Endothelial cell of umbilical vein (primary cell): ENCODE measurements at regions not wholly inside any gene's neighbourhood (a gene's known extent, or its start where the extent isn't known, plus 50 kb on each side); places are given as distances from the start of the nearest gene placed in this dataset.

Source experiments
- BruUV-seq: library from RNA; stranded (reverse); fragments of 400-500 nt; replicated peaks from 2 replicates; lab custom pipeline; 2021; lab: Mats Ljungman, UMichigan
- CTCF ChIA-PET: fragments of 300-600, 350-600 bp; sonication (Branson Sonifier 250); formaldehyde crosslinking; loops from one replicate; lab custom pipeline; 2021; ENCODE audit warnings: antibody characterized with exemption, inconsistent platforms; lab: Charles Lee
- POLR2A ChIA-PET: fragments of 300-600, 350-600 bp; sonication (Branson Sonifier 250); formaldehyde crosslinking; loops from one replicate; lab custom pipeline; 2021; ENCODE audit warnings: antibody characterized with exemption, inconsistent platforms; lab: Charles Lee
- DNase-seq: peaks from one replicate; pipeline ENCODE4 v3.0.0-alpha.2; 2011; ENCODE audit warnings: low read depth, low spot score
- FAIRE-seq: peaks from 2 replicates; lab custom pipeline; 2011; peaks lifted over from hg19 to GRCh38; lab: Jason Lieb, UNC
- H2AFZ ChIP-seq: 2 replicates; pipeline ENCODE4 v1.6.0; 2012; ENCODE audit warnings: low read depth, low read length, control low read depth, inconsistent platforms
- H3K27ac ChIP-seq: 2 replicates; pipeline ENCODE4 v1.5.1; 2011; ENCODE audit warnings: low read depth, mild to moderate bottlenecking, control low read depth, low read length, moderate library complexity; ENCODE audit not compliant: insufficient read depth
- H3K27me3 ChIP-seq, 2 experiments: 2 replicates each; pipeline versions ENCODE4 v1.6.0 to v1.6.1; 2011; ENCODE audit warnings: low read length in 2 of 2, mixed read lengths in 1 of 2; ENCODE audit not compliant: control insufficient read depth in 2 of 2, insufficient read depth in 2 of 2
- H3K36me3 ChIP-seq, 2 experiments: 2 replicates in 1 of 2; 3 replicates in 1 of 2; pipeline ENCODE4 v1.5.1; 2011; ENCODE audit warnings: low read length in 2 of 2, mild to moderate bottlenecking in 1 of 2, moderate library complexity in 1 of 2; ENCODE audit not compliant: control insufficient read depth in 2 of 2, insufficient read depth in 2 of 2; ENCODE audit errors: extremely low read depth in 1 of 2
- H3K4me1 ChIP-seq: 3 replicates; pipeline ENCODE4 v1.5.1; 2011; ENCODE audit warnings: mild to moderate bottlenecking, low read length; ENCODE audit not compliant: control insufficient read depth, insufficient read depth; ENCODE audit errors: extremely low read depth
- H3K4me2 ChIP-seq: 2 replicates; pipeline ENCODE4 v1.6.1; 2011; ENCODE audit warnings: low read length, control low read depth, mixed read lengths; ENCODE audit not compliant: insufficient read depth
- H3K4me3 ChIP-seq, 3 experiments: fragments of 200-600 bp in 1 of 3; sonication (generic), shearing (Covaris generic) in 1 of 3; replicated peaks in 1 of 3; 2 replicates each; pipeline ENCODE4 v1.5.1; 2011 to 2016; ENCODE audit warnings: control low read depth in 3 of 3, low read length in 3 of 3, mild to moderate bottlenecking in 2 of 3, inconsistent platforms in 1 of 3, low read depth in 1 of 3, moderate library complexity in 1 of 3; ENCODE audit not compliant: insufficient read depth in 1 of 3
- H3K79me2 ChIP-seq: 2 replicates; pipeline ENCODE4 v1.6.0; 2012; ENCODE audit warnings: low read length, inconsistent platforms; ENCODE audit not compliant: control insufficient read depth, insufficient read depth
- H3K9ac ChIP-seq: replicated peaks from 2 replicates; pipeline ENCODE3; 2011; ENCODE audit warnings: low read length, control low read depth; ENCODE audit not compliant: insufficient read depth; ENCODE audit errors: extremely low read depth
- H3K9me1 ChIP-seq: replicated peaks from 3 replicates; pipeline ENCODE4 v1.6.0; 2011; ENCODE audit warnings: mild to moderate bottlenecking, low read length; ENCODE audit not compliant: control insufficient read depth, insufficient read depth; ENCODE audit errors: extremely low read depth
- H3K9me3 ChIP-seq: replicated peaks from 2 replicates; pipeline ENCODE4 v1.5.1; 2012; ENCODE audit warnings: low read length, inconsistent platforms; ENCODE audit not compliant: control insufficient read depth, insufficient read depth
- H4K20me1 ChIP-seq: replicated peaks from 2 replicates; pipeline ENCODE3; 2011; ENCODE audit warnings: mild to moderate bottlenecking, low read length; ENCODE audit not compliant: control insufficient read depth, insufficient read depth; ENCODE audit errors: extremely low read depth
- CTCF ChIP-seq, 2 donors: IDR thresholded peaks; 1 replicate in 1 of 2; 2 replicates in 1 of 2; pipeline ENCODE4 v1.5.1; 2011; ENCODE audit warnings: low read length in 2 of 2, mild to moderate bottlenecking in 2 of 2, moderate library complexity in 2 of 2, control low read depth in 1 of 2, inconsistent platforms in 1 of 2, low read depth in 1 of 2; ENCODE audit not compliant: insufficient read depth in 1 of 2; ENCODE audit errors: extremely low read depth in 1 of 2
- EZH2 ChIP-seq: IDR thresholded peaks from 2 replicates; pipeline ENCODE4 v1.6.1; 2012; ENCODE audit warnings: borderline replicate concordance, low read depth, mild to moderate bottlenecking, moderate library complexity, low read length, inconsistent platforms; ENCODE audit not compliant: severe bottlenecking
- FOS ChIP-seq: IDR thresholded peaks from 2 replicates; pipeline ENCODE4 v1.6.1; 2011; ENCODE audit warnings: mild to moderate bottlenecking, low read length, moderate library complexity, borderline replicate concordance; ENCODE audit not compliant: insufficient read depth
- GATA2 ChIP-seq: IDR thresholded peaks from 2 replicates; pipeline ENCODE4 v1.7.0; 2011; ENCODE audit warnings: low read depth, mild to moderate bottlenecking, moderate library complexity, mixed read lengths, low read length; ENCODE audit not compliant: insufficient read length, insufficient read depth
- JUN ChIP-seq: IDR thresholded peaks from 2 replicates; pipeline ENCODE4 v1.6.1; 2011; ENCODE audit warnings: borderline replicate concordance, low read depth; ENCODE audit not compliant: insufficient read length, insufficient read depth
- MAX ChIP-seq: IDR thresholded peaks from 2 replicates; pipeline ENCODE4 v1.6.1; 2011; ENCODE audit not compliant: insufficient read depth, insufficient read length
- MYC ChIP-seq: IDR thresholded peaks from one replicate; pipeline ENCODE4 v1.6.1; 2011; ENCODE audit warnings: mild to moderate bottlenecking, low read depth, low read length
- POLR2A ChIP-seq: IDR thresholded peaks from 2 replicates; pipeline ENCODE4 v1.6.1; 2012; ENCODE audit warnings: low read depth, mild to moderate bottlenecking, control low read depth, low read length
- POLR2AphosphoS5 ChIP-seq: IDR thresholded peaks from 2 replicates; pipeline ENCODE4 v1.6.1; 2012; ENCODE audit warnings: low read depth, mild to moderate bottlenecking, control low read depth, low read length, moderate library complexity; ENCODE audit not compliant: insufficient read depth
- dilution Hi-C: fragments of 300-500 bp; cut with MboI; formaldehyde crosslinking; loops from one replicate; pipeline ENCODE4 v1.15.0; 2019; ENCODE audit warnings: low sequenced_read_pairs; ENCODE audit not compliant: extremely low pct_ligation_motif_present
- intact Hi-C: fragments of 100-400 bp; cut with micrococcal nuclease; formaldehyde crosslinking; loops from one replicate; pipeline ENCODE4 v1.10.0; 2022

DNA sequence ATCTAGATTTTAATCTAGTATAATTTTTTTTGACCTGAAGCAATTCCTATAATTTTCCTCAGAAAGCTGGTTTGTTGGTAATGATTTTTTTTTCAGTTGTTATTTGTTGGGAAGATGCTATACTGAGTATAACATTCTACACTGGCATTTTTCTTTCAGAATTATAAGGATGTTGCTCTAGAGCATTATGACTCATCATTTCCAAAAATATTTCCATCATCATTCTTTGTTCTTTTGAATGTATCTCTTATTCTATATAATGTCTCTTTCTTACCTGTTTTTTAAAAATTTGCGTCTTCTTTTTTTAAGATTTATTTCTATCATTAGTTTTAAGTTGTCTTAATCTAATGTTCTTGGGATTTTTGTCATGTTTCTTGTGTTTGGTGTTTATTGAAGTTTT lies 356.5 kb upstream of the KCND2 start:
- no peak for DNase-seq
- no TSS peak for BruUV-seq
- Histone ChIP-seq H3K79me2 (no peaks in the 10 kb centered on the region), H3K4me2 (no peak overlapping the region), H2AFZ (no peak overlapping the region), H3K4me3 (no peak overlapping the region), H3K27ac (no peak overlapping the region), H3K9me3 (no peaks in the 10 kb centered on the region), H3K9ac (no peak overlapping the region), H4K20me1 (no peaks in the 10 kb centered on the region), H3K36me3 (no peaks in the 10 kb centered on the region), H3K4me1 (no peaks in the 10 kb centered on the region), H3K27me3 (no peaks in the 10 kb centered on the region), H3K9me1 (no peaks in the 10 kb centered on the region)
- ChIA-PET CTCF (no interaction called here), POLR2A (no interaction called here)
- dilution Hi-C loops = no loop called here
- TF ChIP-seq JUN (no peak), EZH2 (no peak), MAX (no peak), POLR2AphosphoS5 (no peak), CTCF (IDR thresholded peaks at IDR 0.05; ENCODE audit: extremely low read depth in 1 of 2, insufficient read depth in 1 of 2, low read depth in 1 of 2, low read length in 2 of 2) (no peak), MYC (no peak), POLR2A (no peak), GATA2 (no peak), FOS (no peak)
- intact Hi-C loops = no loop called here
- FAIRE-seq = no peak
